Fibroblast of the conjunctiva (primary cell): ENCODE measurements at regions not wholly inside any gene's neighbourhood (a gene's known extent, or its start where the extent isn't known, plus 50 kb on each side); places are given as distances from the start of the nearest gene placed in this dataset.

Source experiments
- DNase-seq: peaks from one replicate; pipeline ENCODE4 v3.0.0-alpha.2; 2010; ENCODE audit warnings: low read depth

GRCh38 chr4:34718576-34719245, 1525.6 kb downstream of the ARAP2 start:
- DNase-seq, result no peak

- peak; percentile 48 for DNase-seq
Measured at GRCh38 chr4:34720571-34720970, 1523.7 kb downstream of the ARAP2 start.

GRCh38 chr4:34721835-34722234, 1522.5 kb downstream of the ARAP2 start:
- DNase-seq, result no peak

GRCh38 chr4:34723605-34724004, 1520.7 kb downstream of the ARAP2 start:
- no peak for DNase-seq

GRCh38 chr4:34724491-34724890, 1519.8 kb downstream of the ARAP2 start:
- DNase-seq, result no peak

- peak; percentile 20 for DNase-seq
Measured at GRCh38 chr4:34731070-34731469, 1513.2 kb downstream of the ARAP2 start.

- no peak for DNase-seq
Measured at GRCh38 chr4:34732176-34732950, 1512.0 kb downstream of the ARAP2 start.

- DNase-seq, result no peak
Measured at GRCh38 chr4:34733185-34733941, 1511.0 kb downstream of the ARAP2 start.

GRCh38 chr4:34766935-34767334, 1477.4 kb downstream of the ARAP2 start:
- DNase-seq, result no peak

- DNase-seq, result no peak
Measured at GRCh38 chr4:34767407-34767806, 1476.9 kb downstream of the ARAP2 start.

- DNase-seq, result no peak
Measured at GRCh38 chr4:34771632-34772031, 1472.7 kb downstream of the ARAP2 start.

GRCh38 chr4:34790131-34790530, 1454.2 kb downstream of the ARAP2 start:
- DNase-seq, result no peak

- no peak for DNase-seq
Measured at GRCh38 chr4:34791209-34791608, 1453.1 kb downstream of the ARAP2 start.

GRCh38 chr4:34800953-34801352, 1443.4 kb downstream of the ARAP2 start:
- DNase-seq, result no peak

- peak; percentile 1 for DNase-seq
Measured at GRCh38 chr4:34814266-34814665, 1430.0 kb downstream of the ARAP2 start.

GRCh38 chr4:34824515-34824914, 1419.8 kb downstream of the ARAP2 start:
- no peak for DNase-seq

- no peak for DNase-seq
Measured at GRCh38 chr4:34826660-34827059, 1417.7 kb downstream of the ARAP2 start.

GRCh38 chr4:34845926-34846325, 1398.4 kb downstream of the ARAP2 start:
- DNase-seq, result no peak

- DNase-seq, result no peak
Measured at GRCh38 chr4:34850421-34850820, 1393.9 kb downstream of the ARAP2 start.

GRCh38 chr4:34850968-34851367, 1393.3 kb downstream of the ARAP2 start:
- DNase-seq, result peak; percentile 10

- DNase-seq, result no peak
Measured at GRCh38 chr4:34851411-34851810, 1392.9 kb downstream of the ARAP2 start.

GRCh38 chr4:34854451-34854850, 1389.9 kb downstream of the ARAP2 start:
- DNase-seq, result no peak

GRCh38 chr4:34861666-34862065, 1382.6 kb downstream of the ARAP2 start:
- DNase-seq, result no peak
